Body of pancreas (tissue), 4 donors: ENCODE measurements at regions not wholly inside any gene's neighbourhood (a gene's known extent, or its start where the extent isn't known, plus 50 kb on each side); places are given as distances from the start of the nearest gene placed in this dataset.

Source experiments
- ATAC-seq: fragments of 150-250 bp; one replicate; pipeline ENCODE4 v1.9.1; 2016
- DNase-seq, 4 donors: peaks; one replicate each; pipeline ENCODE4 v3.0.0-alpha.2; 2019
- H3K27ac ChIP-seq, 4 donors: fragments of 200-600 bp; sonication (generic); 1 replicate in 3 of 4; 2 replicates in 1 of 4; pipeline versions ENCODE4 v1.5.1 to v1.6.1; 2016 to 2019; ENCODE audit warnings: mild to moderate bottlenecking in 1 of 4, mixed read lengths in 1 of 4, moderate library complexity in 1 of 4
- H3K27me3 ChIP-seq, 2 donors: fragments of 200-600 bp; sonication (generic); one replicate each; pipeline ENCODE4 v1.6.0; 2016; ENCODE audit warnings: mild to moderate bottlenecking in 1 of 2
- H3K36me3 ChIP-seq, 2 donors: fragments of 200-600 bp; sonication (generic); replicated peaks in 1 of 2; 2 replicates each; pipeline ENCODE4 v1.5.1; 2016; ENCODE audit warnings: low read depth in 2 of 2; ENCODE audit not compliant: insufficient read depth in 1 of 2
- H3K4me1 ChIP-seq: fragments of 200-600 bp; sonication (generic); one replicate; pipeline ENCODE4 v1.6.0; 2016
- H3K4me3 ChIP-seq, 2 donors: fragments of 200-600 bp; sonication (generic); 1 replicate in 1 of 2; 2 replicates in 1 of 2; pipeline ENCODE4 v1.5.1; 2016 to 2019
- H3K9me3 ChIP-seq, 3 donors: fragments of 200-600 bp; sonication (generic); 1 replicate in 2 of 3; 2 replicates in 1 of 3; pipeline ENCODE4 v1.5.1; 2016
- CTCF ChIP-seq, 7 experiments: fragments of 450-650 bp in 4 of 7; fragments of 200-600 bp in 3 of 7; sonication (generic) in 3 of 7; IDR thresholded peaks; one replicate each; pipeline ENCODE4 v1.5.1; 2016 to 2019; ENCODE audit warnings: antibody characterized with exemption in 7 of 7
- POLR2A ChIP-seq, 3 donors: fragments of 450-650 bp; IDR thresholded peaks; one replicate each; pipeline ENCODE4 v1.6.1; 2016; ENCODE audit warnings: antibody characterized with exemption in 3 of 3, mild to moderate bottlenecking in 2 of 3
- WGBS, 2 donors: methylation state at CpG; one replicate each; pipeline ENCODE4 v1.1.5; 2017; 5-methylcytosine and 5-hydroxymethylcytosine counted together
- intact Hi-C: fragments of 100-400 bp; cut with DNase I; formaldehyde crosslinking; loops from one replicate; pipeline ENCODE4 v1.15.1; 2023

- intact Hi-C loops, result no loop called here
- Histone ChIP-seq H3K27me3 (no peaks in the 10 kb centered on the region), H3K4me1 (peaks cover 75% of the 10 kb centered on the region), H3K36me3 (no peaks in the 10 kb centered on the region), H3K4me3 (no peak overlapping the region), H3K9me3 (no peaks in the 10 kb centered on the region), H3K27ac (no peak overlapping the region)
- TF ChIP-seq CTCF (IDR thresholded peaks at IDR 0.05) (no peak), POLR2A (IDR thresholded peaks at IDR 0.05) (no peak)
- DNase-seq (no peak), ATAC-seq (no peak)
- 94 to 96% methylated on average over 15 of the region's 15 CpGs for WGBS, 2 donors
Observed at GRCh38 chr6:167679790-167680604, 146.7 kb upstream of the AFDN start.

- intact Hi-C loops, result no loop called here
- 97% methylated on average over 11 to 15 of the region's 15 CpGs for WGBS, 2 donors
- Histone ChIP-seq H3K27ac (peak overlapping the region in 1 of 4 donors; percentile 88), H3K27me3 (no peaks in the 10 kb centered on the region), H3K4me1 (peaks cover 77% of the 10 kb centered on the region), H3K4me3 (no peak overlapping the region), H3K9me3 (no peaks in the 10 kb centered on the region), H3K36me3 (no peaks in the 10 kb centered on the region)
- DNase-seq (no peak), ATAC-seq (no peak)
- TF ChIP-seq POLR2A (IDR thresholded peaks at IDR 0.05), result no peak
- TF ChIP-seq CTCF (IDR thresholded peaks at IDR 0.05), result no peak
Observed at GRCh38 chr6:167680605-167681149, 146.0 kb upstream of the AFDN start.

GRCh38 chr6:167682125-167682524 lies 144.6 kb upstream of the AFDN start:
- Histone ChIP-seq H3K4me3 (no peak overlapping the region), H3K36me3 (no peaks in the 10 kb centered on the region), H3K27me3 (no peaks in the 10 kb centered on the region), H3K4me1 (peaks cover 65% of the 10 kb centered on the region), H3K9me3 (no peaks in the 10 kb centered on the region), H3K27ac (peak overlapping the region; percentile 48 to 89 (median 86))
- intact Hi-C loops, result no loop called here
- peak in 1 of 4 donors; percentile 27 for DNase-seq
- peak; percentile 2 for ATAC-seq
- TF ChIP-seq CTCF (IDR thresholded peaks at IDR 0.05), result no peak
- peak in 1 of 3 donors; percentile 11 for TF ChIP-seq POLR2A (IDR thresholded peaks at IDR 0.05)
- 68 to 77% methylated on average over 5 to 11 of the region's 11 CpGs for WGBS, 2 donors

GRCh38 chr6:167682546-167683027 lies 144.1 kb upstream of the AFDN start:
- Histone ChIP-seq H3K4me1 (peaks cover 61% of the 10 kb centered on the region), H3K27ac (peak overlapping the region; percentile 48 to 89 (median 86)), H3K27me3 (no peaks in the 10 kb centered on the region), H3K9me3 (no peaks in the 10 kb centered on the region), H3K36me3 (no peaks in the 10 kb centered on the region), H3K4me3 (no peak overlapping the region)
- no peak for ATAC-seq
- WGBS, 2 donors, result 49 to 54% methylated on average over 5 of the region's 5 CpGs
- intact Hi-C loops, result no loop called here
- peak in 2 of 7 experiments; percentile 8 to 10 for TF ChIP-seq CTCF (IDR thresholded peaks at IDR 0.05)
- no peak for TF ChIP-seq POLR2A (IDR thresholded peaks at IDR 0.05)
- DNase-seq, result peak in 2 of 4 donors; percentile 50 to 65
